Panc1 (cell line): ENCODE measurements at regions not wholly inside any gene's neighbourhood (a gene's known extent, or its start where the extent isn't known, plus 50 kb on each side); places are given as distances from the start of the nearest gene placed in this dataset.

Source experiments
- ATAC-seq: fragments of 200-7000 bp; cut with Tn5 transposase; 2 replicates; pipeline ENCODE4 v1.9.1; 2020; ENCODE audit warnings: mild to moderate bottlenecking, moderate library complexity
- BruUV-seq: library from RNA; stranded (reverse); fragments of 400-500 nt; replicated peaks from 2 replicates; lab custom pipeline; 2021; lab: Mats Ljungman, UMichigan
- CTCF ChIA-PET: fragments of 300-600 bp; sonication (Branson Sonifier 250); formaldehyde crosslinking; loops from one replicate; lab custom pipeline; 2022; ENCODE audit warnings: antibody characterized with exemption; lab: Charles Lee
- POLR2A ChIA-PET: fragments of 300-600 bp; sonication (Branson Sonifier 250); formaldehyde crosslinking; loops from one replicate; lab custom pipeline; 2022; ENCODE audit warnings: antibody characterized with exemption; lab: Charles Lee
- DNase-seq: peaks from one replicate; pipeline ENCODE4 v3.0.0-alpha.2; 2010; ENCODE audit warnings: low read depth, low spot score
- H3K27ac ChIP-seq: 2 replicates; pipeline ENCODE4 v1.5.1; 2011; ENCODE audit warnings: mild to moderate bottlenecking, low read length, inconsistent platforms
- H3K27me3 ChIP-seq: fragments of 200-500 bp; sonication (Bioruptor generic); 2 replicates; pipeline ENCODE4 v1.6.0; 2014; ENCODE audit warnings: low read length, inconsistent platforms; ENCODE audit not compliant: control insufficient read depth, insufficient read depth
- H3K36me3 ChIP-seq: fragments of 200-500 bp; sonication (Bioruptor generic); 2 replicates; pipeline ENCODE4 v1.5.1; 2014; ENCODE audit warnings: inconsistent platforms, mild to moderate bottlenecking, low read length, moderate library complexity; ENCODE audit not compliant: control insufficient read depth, insufficient read depth
- H3K4me1 ChIP-seq: 2 replicates; pipeline ENCODE4 v1.5.1; 2011; ENCODE audit warnings: inconsistent platforms, mild to moderate bottlenecking, low read length, moderate library complexity; ENCODE audit not compliant: control insufficient read depth, insufficient read depth
- H3K4me3 ChIP-seq, 2 experiments: 2 replicates each; pipeline ENCODE4 v1.5.1; 2011 to 2012; ENCODE audit warnings: low read depth in 2 of 2, low read length in 2 of 2, mild to moderate bottlenecking in 2 of 2, inconsistent platforms in 1 of 2, moderate library complexity in 1 of 2
- H3K9me3 ChIP-seq: fragments of 200-500 bp; sonication (Bioruptor generic); 2 replicates; pipeline ENCODE4 v1.5.1; 2014; ENCODE audit warnings: low read depth, mild to moderate bottlenecking, inconsistent platforms, low read length, moderate library complexity; ENCODE audit not compliant: control insufficient read depth, insufficient read depth
- POLR2AphosphoS5 ChIP-seq: IDR thresholded peaks from 2 replicates; pipeline ENCODE4 v1.6.1; 2012; ENCODE audit warnings: mild to moderate bottlenecking, low read depth, low read length, moderate library complexity
- SIN3A ChIP-seq: IDR thresholded peaks from 2 replicates; pipeline ENCODE4 v1.6.1; 2012; ENCODE audit warnings: low read depth, mild to moderate bottlenecking, low read length, moderate library complexity, borderline replicate concordance; ENCODE audit not compliant: insufficient read depth
- TCF7L2 ChIP-seq: IDR thresholded peaks from 2 replicates; pipeline ENCODE4 v1.6.1; 2011; ENCODE audit warnings: mild to moderate bottlenecking, low read depth, low read length, inconsistent platforms
- in situ Hi-C: cut with HindIII; loops from 2 replicates; pipeline ENCODE4 v1.10.0; 2016; ENCODE audit warnings: low sequenced_read_pairs, low pct_unique_long_range_greater_than_20kb
- intact Hi-C: fragments of 100-400 bp; cut with micrococcal nuclease; formaldehyde crosslinking; loops from one replicate; pipeline ENCODE4 v1.10.0; 2022; ENCODE audit not compliant: unreplicated experiment
- TF ChIP-seq, protein P1 (sequence below): fragments of 450-650 bp; IDR thresholded peaks from 2 replicates; pipeline ENCODE4 v1.5.1; 2017; ENCODE audit warnings: mild to moderate bottlenecking
- TF ChIP-seq, protein P2 (sequence below), 2 experiments: IDR thresholded peaks; 2 replicates each; pipeline ENCODE4 v1.6.1; 2011 to 2012; ENCODE audit warnings: low read depth in 2 of 2, control low read depth in 1 of 2, low read length in 1 of 2, mild to moderate bottlenecking in 1 of 2, moderate library complexity in 1 of 2; ENCODE audit not compliant: insufficient read depth in 1 of 2

DNA sequence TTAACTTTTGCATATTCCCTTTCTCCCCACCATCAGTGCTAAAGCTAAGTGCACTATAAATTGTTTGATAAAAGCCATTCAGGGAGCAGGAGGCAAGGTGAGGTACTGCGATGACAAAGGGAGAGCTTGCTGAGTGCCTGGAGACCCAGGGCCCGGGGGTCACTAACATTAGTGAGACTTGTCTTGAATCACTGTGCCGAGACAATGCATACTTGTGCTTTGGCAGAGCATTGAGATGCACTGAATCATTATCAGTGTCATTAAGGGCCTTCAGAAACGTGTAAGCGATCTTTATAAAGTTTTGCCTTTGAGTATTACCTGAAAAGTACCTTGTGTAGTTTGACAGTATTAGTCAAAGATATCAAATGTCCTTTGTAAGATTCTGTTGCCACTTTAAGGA is 447.5 kb downstream of the PCNX1 start:
- intact Hi-C loops: no loop called here
- no TSS peak for BruUV-seq
- H3K27me3 ChIP-seq: no peaks in the 10 kb centered on the region
- no peak for TF ChIP-seq SIN3A
- no peak for TF ChIP-seq POLR2AphosphoS5
- TF ChIP-seq, protein P1, sequence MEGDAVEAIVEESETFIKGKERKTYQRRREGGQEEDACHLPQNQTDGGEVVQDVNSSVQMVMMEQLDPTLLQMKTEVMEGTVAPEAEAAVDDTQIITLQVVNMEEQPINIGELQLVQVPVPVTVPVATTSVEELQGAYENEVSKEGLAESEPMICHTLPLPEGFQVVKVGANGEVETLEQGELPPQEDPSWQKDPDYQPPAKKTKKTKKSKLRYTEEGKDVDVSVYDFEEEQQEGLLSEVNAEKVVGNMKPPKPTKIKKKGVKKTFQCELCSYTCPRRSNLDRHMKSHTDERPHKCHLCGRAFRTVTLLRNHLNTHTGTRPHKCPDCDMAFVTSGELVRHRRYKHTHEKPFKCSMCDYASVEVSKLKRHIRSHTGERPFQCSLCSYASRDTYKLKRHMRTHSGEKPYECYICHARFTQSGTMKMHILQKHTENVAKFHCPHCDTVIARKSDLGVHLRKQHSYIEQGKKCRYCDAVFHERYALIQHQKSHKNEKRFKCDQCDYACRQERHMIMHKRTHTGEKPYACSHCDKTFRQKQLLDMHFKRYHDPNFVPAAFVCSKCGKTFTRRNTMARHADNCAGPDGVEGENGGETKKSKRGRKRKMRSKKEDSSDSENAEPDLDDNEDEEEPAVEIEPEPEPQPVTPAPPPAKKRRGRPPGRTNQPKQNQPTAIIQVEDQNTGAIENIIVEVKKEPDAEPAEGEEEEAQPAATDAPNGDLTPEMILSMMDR: no peak
- TF ChIP-seq TCF7L2: no peak
- TF ChIP-seq, protein P2, sequence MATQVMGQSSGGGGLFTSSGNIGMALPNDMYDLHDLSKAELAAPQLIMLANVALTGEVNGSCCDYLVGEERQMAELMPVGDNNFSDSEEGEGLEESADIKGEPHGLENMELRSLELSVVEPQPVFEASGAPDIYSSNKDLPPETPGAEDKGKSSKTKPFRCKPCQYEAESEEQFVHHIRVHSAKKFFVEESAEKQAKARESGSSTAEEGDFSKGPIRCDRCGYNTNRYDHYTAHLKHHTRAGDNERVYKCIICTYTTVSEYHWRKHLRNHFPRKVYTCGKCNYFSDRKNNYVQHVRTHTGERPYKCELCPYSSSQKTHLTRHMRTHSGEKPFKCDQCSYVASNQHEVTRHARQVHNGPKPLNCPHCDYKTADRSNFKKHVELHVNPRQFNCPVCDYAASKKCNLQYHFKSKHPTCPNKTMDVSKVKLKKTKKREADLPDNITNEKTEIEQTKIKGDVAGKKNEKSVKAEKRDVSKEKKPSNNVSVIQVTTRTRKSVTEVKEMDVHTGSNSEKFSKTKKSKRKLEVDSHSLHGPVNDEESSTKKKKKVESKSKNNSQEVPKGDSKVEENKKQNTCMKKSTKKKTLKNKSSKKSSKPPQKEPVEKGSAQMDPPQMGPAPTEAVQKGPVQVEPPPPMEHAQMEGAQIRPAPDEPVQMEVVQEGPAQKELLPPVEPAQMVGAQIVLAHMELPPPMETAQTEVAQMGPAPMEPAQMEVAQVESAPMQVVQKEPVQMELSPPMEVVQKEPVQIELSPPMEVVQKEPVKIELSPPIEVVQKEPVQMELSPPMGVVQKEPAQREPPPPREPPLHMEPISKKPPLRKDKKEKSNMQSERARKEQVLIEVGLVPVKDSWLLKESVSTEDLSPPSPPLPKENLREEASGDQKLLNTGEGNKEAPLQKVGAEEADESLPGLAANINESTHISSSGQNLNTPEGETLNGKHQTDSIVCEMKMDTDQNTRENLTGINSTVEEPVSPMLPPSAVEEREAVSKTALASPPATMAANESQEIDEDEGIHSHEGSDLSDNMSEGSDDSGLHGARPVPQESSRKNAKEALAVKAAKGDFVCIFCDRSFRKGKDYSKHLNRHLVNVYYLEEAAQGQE (IDR thresholded peaks at IDR 0.05; ENCODE audit: insufficient read depth in 1 of 2, low read depth in 2 of 2, low read length in 1 of 2): no peak
- ATAC-seq (no peak), DNase-seq (no peak)
- H3K27ac ChIP-seq: no peak overlapping the region
- H3K9me3 ChIP-seq: no peaks in the 10 kb centered on the region
- no peak overlapping the region for H3K4me3 ChIP-seq
- no peaks in the 10 kb centered on the region for H3K4me1 ChIP-seq
- in situ Hi-C loops: no loop called here
- ChIA-PET POLR2A (no interaction called here), CTCF (no interaction called here)
- no peaks in the 10 kb centered on the region for H3K36me3 ChIP-seq

DNA sequence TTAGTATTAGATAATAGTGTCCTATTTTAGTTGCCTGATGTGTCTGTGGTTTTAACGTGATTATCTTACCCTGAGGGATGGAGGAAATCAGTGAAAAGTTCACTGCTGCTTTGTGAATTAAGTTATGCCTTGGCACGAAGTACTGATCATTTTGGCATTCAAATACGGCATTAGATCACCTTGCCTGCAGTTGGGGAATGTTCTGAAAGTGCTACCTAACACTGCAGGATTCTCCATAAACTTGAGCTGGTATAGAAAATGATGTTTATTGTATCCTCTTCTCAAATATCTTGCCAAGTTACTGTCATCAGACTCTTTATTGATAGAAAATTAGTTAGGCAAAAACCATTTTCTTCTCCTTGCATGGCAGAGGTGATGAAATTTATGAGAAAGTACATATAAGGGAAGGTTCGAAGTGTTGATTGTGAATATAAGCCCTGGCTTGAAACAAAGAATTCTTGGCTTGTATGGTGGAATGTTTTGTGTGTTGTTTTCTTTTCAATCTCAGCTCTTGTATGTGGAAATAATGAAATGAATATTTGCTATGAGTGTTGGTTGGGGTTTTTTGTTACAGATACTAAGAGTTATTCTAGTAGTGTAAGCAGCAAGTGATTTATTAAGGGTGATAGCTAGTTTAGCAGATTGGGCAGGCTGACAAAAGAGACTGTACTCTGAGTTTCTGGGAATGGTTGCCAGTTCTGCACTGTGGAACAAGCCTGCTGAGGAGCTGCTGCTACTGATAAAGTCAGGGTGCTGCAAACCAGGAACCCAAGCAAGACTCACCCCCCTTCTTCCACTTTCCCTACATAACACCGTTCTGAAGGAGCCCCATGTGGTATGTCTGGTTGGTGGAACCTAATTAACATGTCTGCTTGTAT is 448.3 kb downstream of the PCNX1 start:
- Histone ChIP-seq H3K27me3 (no peaks in the 10 kb centered on the region), H3K4me3 (no peak overlapping the region), H3K36me3 (no peaks in the 10 kb centered on the region), H3K27ac (no peak overlapping the region), H3K9me3 (no peaks in the 10 kb centered on the region), H3K4me1 (no peaks in the 10 kb centered on the region)
- no peak for TF ChIP-seq POLR2AphosphoS5
- TF ChIP-seq, protein P2 (IDR thresholded peaks at IDR 0.05; ENCODE audit: insufficient read depth in 1 of 2, low read depth in 2 of 2, low read length in 1 of 2): no peak
- no peak for TF ChIP-seq SIN3A
- TF ChIP-seq TCF7L2: no peak
- TF ChIP-seq, protein P1: no peak
- no TSS peak for BruUV-seq
- intact Hi-C loops: no loop called here
- DNase-seq: no peak
- ChIA-PET CTCF (no interaction called here), POLR2A (no interaction called here)
- in situ Hi-C loops: no loop called here
- no peak for ATAC-seq
